ENCODE measurements at regions not wholly inside any gene's neighbourhood (a gene's known extent, or its start where the extent isn't known, plus 50 kb on each side); places are given as distances from the start of the nearest gene placed in this dataset.

GRCh38 chr12:11549119-11549518 is 100.4 kb upstream of the ETV6 start:
- no peak overlapping the region for H2AFZ ChIP-seq (ENCODE audit: low read length)
- H3K9me2 ChIP-seq (replicated peaks; ENCODE audit: low read length): no peaks in the 10 kb centered on the region
- CTCF ChIA-PET: no interaction called here
- no TSS peak for BruUV-seq (replicated peaks)
- H3F3A ChIP-seq (ENCODE audit: low read length, unreplicated experiment): no peaks in the 10 kb centered on the region
- H3K79me2 ChIP-seq (ENCODE audit: low read length): no peaks in the 10 kb centered on the region
- H3K4me3 ChIP-seq (ENCODE audit: low read length): no peak overlapping the region
- H3K4me2 ChIP-seq (ENCODE audit: low read length): no peak overlapping the region
- TF ChIP-seq CTCF (conservative IDR thresholded peaks at IDR 0.05; ENCODE audit: low read depth, low read length): no peak
- no peak for TF ChIP-seq EZH2phosphoT487 (IDR thresholded peaks at IDR 0.05; ENCODE audit: borderline replicate concordance, low read length)
- TF ChIP-seq EZH2 (IDR thresholded peaks at IDR 0.05; ENCODE audit: low read length, unreplicated experiment): no peak
- POLR2A ChIA-PET (ENCODE audit: unreplicated experiment): no interaction called here
- DNase-seq (no peak), ATAC-seq (no peak)
- 0 out of 2 replicates have a peak, but pooled peaks cover 6% of the 10 kb centered on the region for H3K4me1 ChIP-seq (ENCODE audit: insufficient read depth, low read length)
- H3K9me3 ChIP-seq (ENCODE audit: low read length): no peaks in the 10 kb centered on the region
- H3K27me3 ChIP-seq (ENCODE audit: low read length): no peaks in the 10 kb centered on the region
- H3K27ac ChIP-seq (ENCODE audit: low read length): no peak overlapping the region
- no peak overlapping the region for H3K9ac ChIP-seq (ENCODE audit: low read length)
- no peaks in the 10 kb centered on the region for H3K36me3 ChIP-seq (ENCODE audit: low read depth, low read length)
- intact Hi-C loops (cut with micrococcal nuclease): no loop called here
- H4K20me1 ChIP-seq (ENCODE audit: low read length): no peaks in the 10 kb centered on the region

- no peaks in the 10 kb centered on the region for H3K9me2 ChIP-seq (replicated peaks; ENCODE audit: low read length)
- no TSS peak for BruUV-seq (replicated peaks)
- H3K79me2 ChIP-seq (ENCODE audit: low read length): no peaks in the 10 kb centered on the region
- no peaks in the 10 kb centered on the region for H4K20me1 ChIP-seq (ENCODE audit: low read length)
- no peaks in the 10 kb centered on the region for H3F3A ChIP-seq (ENCODE audit: low read length, unreplicated experiment)
- H3K27ac ChIP-seq (ENCODE audit: low read length): no peak overlapping the region
- peak; percentile 68 for DNase-seq
- no peaks in the 10 kb centered on the region for H3K9me3 ChIP-seq (ENCODE audit: low read length)
- H3K27me3 ChIP-seq (ENCODE audit: low read length): no peaks in the 10 kb centered on the region
- POLR2A ChIA-PET (ENCODE audit: unreplicated experiment): no interaction called here
- ATAC-seq: peak; percentile 50
- no peaks in the 10 kb centered on the region for H3K4me1 ChIP-seq (ENCODE audit: insufficient read depth, low read length)
- CTCF ChIA-PET: no interaction called here
- peak; percentile 59 for TF ChIP-seq CTCF (conservative IDR thresholded peaks at IDR 0.05; ENCODE audit: low read depth, low read length)
- TF ChIP-seq EZH2phosphoT487 (IDR thresholded peaks at IDR 0.05; ENCODE audit: borderline replicate concordance, low read length): no peak
- H3K9ac ChIP-seq (ENCODE audit: low read length): no peak overlapping the region
- intact Hi-C loops (cut with micrococcal nuclease): loop anchor here (1.0 to 2.0 kb wide), 2 partner anchors 27 to 479 kb away; no protein-coding TSS in a partner anchor
- no peak overlapping the region for H3K4me3 ChIP-seq (ENCODE audit: low read length)
- no peaks in the 10 kb centered on the region for H3K36me3 ChIP-seq (ENCODE audit: low read depth, low read length)
- peak overlapping the region; percentile 28; the same call in 1 of the 2 replicates for H3K4me2 ChIP-seq (ENCODE audit: low read length)
- no peak overlapping the region for H2AFZ ChIP-seq (ENCODE audit: low read length)
Measured at GRCh38 chr12:11553871-11554533, 95.5 kb upstream of the ETV6 start.

- no peaks in the 10 kb centered on the region for H3F3A ChIP-seq (ENCODE audit: low read length, unreplicated experiment)
- no peak overlapping the region for H3K9ac ChIP-seq (ENCODE audit: low read length)
- H4K20me1 ChIP-seq (ENCODE audit: low read length): no peaks in the 10 kb centered on the region
- ATAC-seq: no peak
- no peak overlapping the region for H3K4me2 ChIP-seq (ENCODE audit: low read length)
- no peaks in the 10 kb centered on the region for H3K9me3 ChIP-seq (ENCODE audit: low read length)
- H3K36me3 ChIP-seq (ENCODE audit: low read depth, low read length): no peaks in the 10 kb centered on the region
- ChIA-PET POLR2A (ENCODE audit: unreplicated experiment) (no interaction called here), CTCF (interaction anchor here (0.6 kb wide), 1 partner anchor 478 kb away, joined by 3 read pairs; no protein-coding TSS in a partner anchor)
- no peak overlapping the region for H3K4me3 ChIP-seq (ENCODE audit: low read length)
- no peaks in the 10 kb centered on the region for H3K9me2 ChIP-seq (replicated peaks; ENCODE audit: low read length)
- intact Hi-C loops (cut with micrococcal nuclease): loop anchor here (2.0 kb wide), 1 partner anchor 26 kb away; no protein-coding TSS in a partner anchor
- no peaks in the 10 kb centered on the region for H3K79me2 ChIP-seq (ENCODE audit: low read length)
- H3K27ac ChIP-seq (ENCODE audit: low read length): no peak overlapping the region
- TF ChIP-seq EZH2phosphoT487 (IDR thresholded peaks at IDR 0.05; ENCODE audit: borderline replicate concordance, low read length) (no peak), EZH2 (IDR thresholded peaks at IDR 0.05; ENCODE audit: low read length, unreplicated experiment) (no peak), CTCF (conservative IDR thresholded peaks at IDR 0.05; ENCODE audit: low read depth, low read length) (no peak)
- H3K27me3 ChIP-seq (ENCODE audit: low read length): no peaks in the 10 kb centered on the region
- no peak for DNase-seq
- H3K4me1 ChIP-seq (ENCODE audit: insufficient read depth, low read length): no peaks in the 10 kb centered on the region
- no TSS peak for BruUV-seq (replicated peaks)
- H2AFZ ChIP-seq (ENCODE audit: low read length): no peak overlapping the region
Measured at GRCh38 chr12:11555195-11555594, 94.3 kb upstream of the ETV6 start.
